Left cardiac atrium (tissue), 4 donors: ENCODE measurements at regions not wholly inside any gene's neighbourhood (a gene's known extent, or its start where the extent isn't known, plus 50 kb on each side); places are given as distances from the start of the nearest gene placed in this dataset.
"Not testable (repeated sequence)": the region's sequence is repeated elsewhere in the genome, so short reads cannot be mapped to it uniquely, and the experiment has no call there.

Source experiments
- ATAC-seq, 2 donors: fragments of 200-7000 bp; cut with Tn5 transposase; one replicate each; pipeline ENCODE4 v1.9.1; 2020; ENCODE audit warnings: mild to moderate bottlenecking in 2 of 2, moderate library complexity in 2 of 2
- DNase-seq: peaks from one replicate; pipeline ENCODE4 v3.0.0-alpha.2; 2020
- intact Hi-C, 2 donors: fragments of 100-400 bp; cut with DNase I; formaldehyde crosslinking; loops; one replicate each; pipeline versions ENCODE4 v1.14.1 to v1.15.1; 2022 to 2023
- donor health status: DM: no; HTN: yes; CAD: no.
- donor health status: DM: no; HTN: yes; CAD: no; lungs with severe emphysema.
- donor health status: DM: yes; HTN: yes; CAD: no.
- donor health status: Dilated cardiomyopathy.

DNA sequence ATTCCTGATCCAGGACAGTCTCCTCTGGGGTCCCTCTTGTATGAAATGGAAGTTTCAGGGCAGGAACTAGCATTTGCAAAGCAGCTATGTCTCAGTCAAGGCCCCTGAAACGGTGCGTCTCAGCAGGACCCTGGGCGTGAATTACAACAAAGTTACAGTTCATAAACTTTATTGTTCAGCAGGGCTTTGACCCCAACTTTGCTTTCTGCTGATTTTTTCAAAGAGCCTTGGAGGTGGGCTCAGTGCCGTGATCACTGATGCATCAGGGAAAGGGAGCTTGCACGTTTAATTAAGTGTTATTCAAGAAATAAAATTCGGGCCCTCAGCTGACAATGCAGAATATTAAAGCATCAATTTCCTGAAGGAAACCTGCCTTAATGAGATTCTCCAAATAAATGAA lies 260.1 kb upstream of the C16orf82 start:
- no peak for DNase-seq
- intact Hi-C loops: loop anchor here in 1 of 2 donors (2.0 kb wide), 1 partner anchor 28 kb away; no protein-coding TSS in a partner anchor
- no peak for ATAC-seq

DNA sequence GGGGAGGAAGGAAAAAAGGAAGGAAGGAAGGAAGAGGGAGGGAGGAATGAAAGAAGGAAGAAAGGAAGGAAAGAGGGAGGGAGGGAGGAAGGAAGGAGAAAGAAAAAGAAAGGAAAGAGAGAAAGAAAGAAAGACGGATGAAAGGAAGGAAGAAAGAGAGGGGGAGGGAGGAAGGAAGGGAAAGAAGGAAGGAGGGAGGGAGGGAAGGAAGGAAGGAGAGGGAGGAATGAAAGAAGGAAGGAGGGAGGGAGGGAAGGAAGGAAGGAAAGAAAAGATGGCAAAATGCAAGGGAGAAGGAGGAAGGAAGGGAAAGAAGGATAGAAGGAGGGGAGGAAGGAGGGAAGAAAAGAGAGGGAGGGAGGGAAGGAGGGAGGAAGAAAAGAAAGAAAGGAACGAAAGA lies 257.3 kb upstream of the C16orf82 start:
- DNase-seq: no peak
- no peak for ATAC-seq
- intact Hi-C loops: no loop called here

DNA sequence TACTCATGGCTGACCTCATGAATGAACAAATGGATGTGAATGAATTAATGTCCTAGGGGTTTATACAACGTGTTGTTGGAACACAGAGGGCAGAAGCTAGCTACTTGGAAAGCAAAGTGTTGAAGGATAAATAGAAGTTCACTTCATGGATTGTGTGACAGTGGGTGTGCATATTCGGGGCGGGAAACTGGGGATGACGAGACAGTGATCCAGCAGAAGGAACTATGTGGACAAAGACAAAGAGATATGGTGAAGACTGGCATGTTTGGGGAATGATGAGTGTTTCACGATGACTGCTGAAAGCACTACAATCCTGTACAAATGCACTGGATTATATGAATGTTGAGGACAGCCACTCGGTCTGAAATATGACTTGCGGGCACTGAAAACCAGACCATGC lies 250.5 kb upstream of the C16orf82 start:
- no peak for DNase-seq
- ATAC-seq: no peak
- intact Hi-C loops: no loop called here

DNA sequence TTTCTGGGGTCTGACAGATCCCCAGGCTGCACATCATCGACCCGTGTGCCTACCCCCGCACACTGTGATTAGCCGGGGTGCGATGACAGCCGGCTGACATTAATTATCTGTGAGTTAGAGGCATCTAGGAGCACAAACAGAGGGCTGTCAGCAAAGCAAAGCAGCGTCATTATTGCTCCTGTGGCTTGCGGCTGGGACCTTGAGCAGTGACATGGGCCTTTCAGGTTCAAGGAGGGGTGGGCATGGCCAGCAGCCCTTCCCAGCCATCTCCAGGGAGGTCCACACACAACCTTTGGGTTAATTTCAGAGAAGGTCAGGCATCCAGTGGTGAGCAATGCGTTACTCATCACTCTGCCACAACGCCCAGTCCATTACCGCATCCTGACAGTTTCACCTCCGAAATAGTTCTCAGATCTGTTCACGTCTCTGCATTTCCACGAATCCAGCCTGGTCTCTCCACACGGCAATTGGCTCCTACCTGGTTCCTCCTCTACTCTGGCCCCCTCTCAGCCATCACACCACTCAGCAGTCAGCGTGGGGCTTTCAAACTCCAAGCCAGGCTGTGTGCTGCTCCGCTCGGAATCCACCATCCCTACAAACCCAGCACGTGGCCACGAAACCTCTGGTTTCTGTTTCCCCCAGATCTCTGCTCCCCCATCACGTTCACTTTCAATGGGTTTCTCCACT lies 249.7 kb upstream of the C16orf82 start:
- DNase-seq (no peak), ATAC-seq (peak in 1 of 2 donors; percentile 46)
- intact Hi-C loops: no loop called here

DNA sequence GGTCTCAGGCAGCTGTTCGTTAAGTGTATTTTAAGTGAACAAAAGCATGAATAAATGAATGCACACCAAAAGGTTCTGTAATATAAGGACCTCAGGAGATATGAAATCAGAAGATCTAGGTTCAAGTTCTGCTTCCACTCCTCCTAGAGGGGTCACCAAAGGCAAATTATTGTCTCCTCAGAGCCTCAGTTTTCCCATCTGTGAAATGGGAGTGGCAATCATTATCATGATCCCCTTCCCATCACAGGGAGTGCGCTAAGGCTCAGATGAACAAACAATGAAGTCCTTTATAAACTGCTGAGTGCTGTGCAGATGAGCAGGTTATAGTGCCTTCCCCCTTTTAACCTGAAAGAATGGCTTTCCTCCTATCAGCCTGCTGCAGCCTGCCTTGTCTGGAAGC lies 248.3 kb upstream of the C16orf82 start:
- ATAC-seq: no peak
- DNase-seq: no peak
- intact Hi-C loops: no loop called here

GRCh38 chr16:26824469-26824868 lies 242.3 kb upstream of the C16orf82 start:
- DNase-seq (no peak), ATAC-seq (no peak)
- intact Hi-C loops: no loop called here

DNA sequence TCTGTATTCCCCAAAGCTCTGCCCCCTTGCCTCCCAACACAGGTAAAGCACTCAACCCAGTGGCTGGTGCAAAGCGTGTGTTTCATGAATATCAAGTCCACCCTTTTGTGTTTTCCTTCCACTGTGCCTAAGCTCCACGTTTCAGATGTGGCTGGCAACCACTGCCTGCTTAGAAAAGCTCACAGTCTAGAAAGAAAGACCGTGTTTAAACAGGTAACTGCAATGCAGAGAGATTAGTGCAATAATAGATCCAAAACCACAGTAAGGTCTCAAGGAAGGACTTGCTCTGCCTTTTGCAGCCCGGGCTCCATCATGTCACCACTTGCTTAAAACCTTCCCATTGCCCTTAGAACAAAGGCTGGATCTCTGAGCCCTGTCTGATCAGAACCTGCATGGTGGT lies 240.2 kb upstream of the C16orf82 start:
- no peak for ATAC-seq
- intact Hi-C loops: no loop called here
- no peak for DNase-seq

DNA sequence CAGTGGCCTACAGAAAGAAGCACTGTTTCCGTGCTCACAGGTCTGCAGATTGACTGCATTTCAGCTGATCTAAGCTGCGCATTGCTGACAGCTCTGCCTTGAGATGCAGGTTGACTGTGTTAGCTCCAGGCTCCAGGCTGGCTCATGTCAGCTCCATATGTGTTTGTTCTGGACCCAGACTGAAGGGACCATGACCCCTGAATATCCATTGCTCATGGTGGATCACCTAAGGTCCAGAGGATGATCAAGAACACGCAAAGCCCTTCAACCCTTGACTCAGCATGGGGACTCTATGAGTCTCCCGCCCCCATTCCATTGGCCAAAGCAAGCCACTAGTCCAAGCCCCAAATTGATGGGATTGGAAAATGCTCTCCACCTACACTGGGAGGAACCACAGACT lies 239.3 kb upstream of the C16orf82 start:
- DNase-seq (no peak), ATAC-seq (no peak)
- intact Hi-C loops: no loop called here

DNA sequence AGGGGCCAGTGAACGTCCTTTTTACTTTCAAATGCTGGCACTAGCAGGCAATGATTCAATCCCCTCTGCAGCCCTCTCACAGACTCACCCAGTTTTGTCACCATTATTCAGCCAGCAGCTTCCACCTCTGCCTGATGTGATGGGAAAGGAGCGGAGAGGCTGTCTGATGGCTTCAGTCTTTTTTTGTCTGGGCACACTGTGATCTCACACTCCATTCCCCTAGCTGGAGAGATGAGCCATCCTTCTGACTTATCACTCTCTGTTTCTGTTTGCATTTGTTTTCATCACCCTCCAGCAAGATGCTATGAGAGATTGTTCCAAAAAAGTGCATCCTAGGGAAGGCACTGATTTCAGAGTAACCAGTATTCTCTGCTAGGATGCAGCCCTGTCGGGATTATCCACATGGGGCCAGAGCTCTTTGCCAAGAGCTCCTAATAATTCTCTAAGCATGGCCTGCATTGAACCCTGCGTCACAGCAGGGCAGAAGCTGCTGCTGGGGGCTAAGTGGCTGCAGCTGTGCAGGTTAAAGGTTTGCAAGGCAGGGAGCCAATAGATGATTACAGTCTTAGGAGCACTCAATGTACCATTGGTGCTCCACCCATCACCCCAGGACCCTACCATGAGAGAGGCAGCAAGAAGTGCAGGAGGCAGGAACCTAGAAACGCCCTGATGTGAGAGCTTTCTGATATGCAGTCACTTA lies 236.1 kb upstream of the C16orf82 start:
- intact Hi-C loops: no loop called here
- ATAC-seq (no peak), DNase-seq (no peak)

- ATAC-seq, DNase-seq, intact Hi-C loops: not testable (repeated sequence)
These were observed 230.6 kb upstream of the C16orf82 start for GRCh38 chr16:26836114-26836513.

DNA sequence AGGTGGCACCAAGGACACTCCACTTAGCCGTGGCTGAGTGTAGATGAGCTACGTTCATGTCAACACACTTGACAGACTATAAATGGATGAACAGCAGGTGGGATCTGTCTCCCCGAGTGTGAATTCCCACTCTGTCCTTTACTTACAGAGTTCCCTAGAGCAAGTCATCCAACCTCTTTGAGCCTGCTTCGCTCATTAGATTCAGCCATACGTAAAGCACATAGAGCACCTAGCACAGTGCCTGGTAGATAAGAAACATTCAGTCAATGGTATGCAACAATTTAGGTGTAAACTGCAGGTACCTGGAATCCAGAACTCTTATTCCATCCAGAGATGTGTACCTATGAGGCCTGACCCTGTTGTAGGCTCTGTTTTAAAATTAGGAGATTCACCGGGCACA lies 227.8 kb upstream of the C16orf82 start:
- intact Hi-C loops: no loop called here
- DNase-seq: no peak
- no peak for ATAC-seq

DNA sequence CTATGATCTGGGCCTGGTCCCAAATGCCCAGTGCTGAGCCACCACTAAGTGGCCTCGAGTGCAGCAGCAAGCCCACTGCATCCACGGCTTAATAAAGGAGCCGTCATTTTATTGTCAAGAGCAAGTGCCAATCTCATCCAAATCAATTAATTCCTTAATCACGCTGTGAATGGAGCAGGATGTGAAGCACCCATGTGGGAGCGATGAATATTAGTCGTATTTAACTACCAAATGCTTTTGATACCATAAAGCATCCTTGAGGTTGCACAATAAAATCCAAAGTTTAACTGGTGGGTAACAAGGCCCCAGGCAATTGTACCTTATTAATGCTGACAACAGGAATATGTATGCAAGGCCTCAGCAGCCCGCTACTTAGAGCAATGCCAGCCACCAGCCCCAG lies 226.0 kb upstream of the C16orf82 start:
- intact Hi-C loops: no loop called here
- DNase-seq: no peak
- ATAC-seq: no peak

DNA sequence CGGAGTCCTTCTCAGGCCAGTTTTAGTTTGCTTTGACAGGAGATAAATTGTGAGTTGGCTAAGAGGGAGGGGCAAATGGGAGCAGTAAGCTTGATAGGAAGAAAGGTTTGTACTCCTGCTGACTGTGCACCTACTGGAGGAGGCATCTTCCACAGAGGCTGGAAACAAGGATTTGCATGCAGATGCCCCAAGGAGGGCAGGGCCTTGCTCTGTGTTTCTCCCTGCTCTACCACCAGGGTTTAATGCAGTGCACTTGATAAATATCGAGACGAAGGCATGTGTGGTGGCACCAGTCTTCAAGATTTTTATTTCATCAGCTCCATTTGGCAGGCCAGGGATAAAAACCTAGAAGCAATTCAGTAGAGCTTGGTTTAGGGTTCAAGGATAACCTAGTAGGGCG lies 210.5 kb upstream of the C16orf82 start:
- intact Hi-C loops: no loop called here
- no peak for ATAC-seq
- no peak for DNase-seq

DNA sequence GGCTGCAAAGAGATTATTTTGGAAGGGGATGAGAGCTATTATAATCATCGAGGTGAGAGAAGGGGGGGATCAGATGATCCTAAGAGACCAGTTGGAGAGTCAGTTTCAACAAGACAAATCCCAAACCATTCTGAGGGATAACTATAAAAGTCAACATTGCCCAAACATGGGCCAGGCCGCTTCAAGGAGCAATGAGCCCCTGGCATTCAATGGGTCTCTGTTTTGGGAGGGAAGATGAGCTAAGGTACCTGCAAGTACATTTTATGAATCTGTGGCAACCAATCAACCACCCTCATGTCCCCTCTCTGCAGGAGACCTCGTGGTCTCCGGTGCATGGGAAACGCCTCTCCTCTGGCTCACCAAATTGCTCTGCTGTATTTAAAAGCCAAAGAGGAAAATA lies 209.9 kb upstream of the C16orf82 start:
- no peak for ATAC-seq
- intact Hi-C loops: no loop called here
- DNase-seq: no peak

DNA sequence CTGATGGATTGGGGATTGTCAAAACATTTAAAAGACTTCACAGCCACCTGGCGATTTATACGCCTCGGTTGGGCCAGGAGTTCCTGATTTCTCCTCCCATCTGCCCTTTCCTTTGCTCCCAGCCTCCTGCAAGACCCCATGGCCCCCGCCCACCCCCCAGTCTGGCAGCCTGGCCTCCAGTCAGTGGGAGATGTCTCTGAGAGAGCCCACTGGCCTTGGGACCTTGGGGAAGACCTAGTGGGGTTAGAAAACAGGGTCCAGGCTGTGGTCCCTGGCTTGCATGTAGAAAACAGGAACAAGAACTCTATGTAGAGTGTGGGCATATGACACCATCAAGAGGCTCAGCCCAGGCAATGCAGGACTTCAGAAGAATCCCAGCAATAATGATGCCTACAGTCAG lies 209.4 kb upstream of the C16orf82 start:
- DNase-seq: no peak
- intact Hi-C loops: no loop called here
- no peak for ATAC-seq

GRCh38 chr16:26860506-26860905 lies 206.2 kb upstream of the C16orf82 start:
- intact Hi-C loops: no loop called here
- DNase-seq: no peak
- ATAC-seq: no peak

GRCh38 chr16:26863931-26864330 lies 202.8 kb upstream of the C16orf82 start:
- intact Hi-C loops: no loop called here
- DNase-seq (no peak), ATAC-seq (no peak)

GRCh38 chr16:26874318-26874717 lies 192.4 kb upstream of the C16orf82 start:
- intact Hi-C loops, DNase-seq, ATAC-seq: not testable (repeated sequence)

DNA sequence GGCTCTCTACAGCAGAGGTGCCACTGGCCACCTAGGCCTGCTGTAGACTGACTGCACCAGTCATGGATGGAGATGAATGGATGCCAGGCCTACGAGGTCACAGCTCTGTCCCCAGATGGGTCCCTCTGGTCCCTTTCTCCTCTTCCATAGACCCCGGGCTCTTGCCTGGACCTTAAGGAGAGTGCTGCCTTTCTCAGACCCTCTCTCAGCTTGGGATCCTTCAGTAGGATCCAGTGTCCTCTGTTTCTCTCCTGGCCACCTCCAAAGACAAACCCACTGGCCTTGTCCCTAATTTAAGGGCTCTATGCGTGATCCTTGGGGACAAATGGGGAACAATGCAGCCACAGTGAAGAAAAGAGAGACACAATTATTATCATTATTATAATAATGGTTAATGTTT lies 189.3 kb upstream of the C16orf82 start:
- ATAC-seq: no peak
- intact Hi-C loops: no loop called here
- no peak for DNase-seq

- no peak for ATAC-seq
- DNase-seq: no peak
- intact Hi-C loops: no loop called here
These were observed 181.1 kb upstream of the C16orf82 start for GRCh38 chr16:26885674-26886073.

DNA sequence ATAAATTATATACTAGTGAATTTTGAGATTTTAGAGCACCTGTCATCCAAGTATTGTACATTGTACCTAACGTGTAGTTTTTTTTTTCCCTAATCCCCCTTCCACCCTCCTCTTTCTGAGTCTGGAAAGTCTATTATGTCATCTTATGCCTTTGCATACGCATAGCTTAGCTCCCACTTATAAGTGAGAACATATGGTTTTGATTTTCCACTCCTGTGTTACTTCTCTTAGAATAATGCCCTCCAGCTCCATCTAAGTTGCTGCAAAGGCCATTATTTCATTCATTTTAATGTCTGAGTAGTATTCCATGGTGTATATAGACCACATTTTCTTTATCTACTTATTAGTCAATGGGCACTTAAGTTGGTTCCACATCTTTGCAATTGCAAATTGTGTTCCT lies 177.0 kb upstream of the C16orf82 start:
- ATAC-seq: no peak
- no peak for DNase-seq
- intact Hi-C loops: no loop called here
